C1 segment of cervical spinal cord (tissue), 14 donors: ENCODE measurements at regions not wholly inside any gene's neighbourhood (a gene's known extent, or its start where the extent isn't known, plus 50 kb on each side); places are given as distances from the start of the nearest gene placed in this dataset.

Experiments used
- DNase-seq, 14 donors: peaks; one replicate each; lab custom pipeline; 2025; lab: John Stamatoyannopoulos, UW

GRCh38 chr7:17520941-17521340 lies 222.5 kb downstream of the AHR start:
- no peak for DNase-seq

- DNase-seq: no peak
Measured at GRCh38 chr7:17521437-17521836, 223.0 kb downstream of the AHR start.

- DNase-seq: no peak
Measured at GRCh38 chr7:17523813-17524739, 225.6 kb downstream of the AHR start.

- no peak for DNase-seq
Measured at GRCh38 chr7:17524746-17525145, 226.3 kb downstream of the AHR start.

- DNase-seq: no peak
Measured at GRCh38 chr7:17526621-17527020, 228.2 kb downstream of the AHR start.

- DNase-seq: no peak
Measured at GRCh38 chr7:17528636-17529035, 230.2 kb downstream of the AHR start.

GRCh38 chr7:17530244-17530643 lies 231.8 kb downstream of the AHR start:
- no peak for DNase-seq

GRCh38 chr7:17530741-17531421 lies 232.4 kb downstream of the AHR start:
- no peak for DNase-seq

- DNase-seq: no peak
Measured at GRCh38 chr7:17532861-17533404, 234.5 kb downstream of the AHR start.

- no peak for DNase-seq
Measured at GRCh38 chr7:17534348-17534747, 235.9 kb downstream of the AHR start.

GRCh38 chr7:17535776-17536175 lies 237.3 kb downstream of the AHR start:
- no peak for DNase-seq

GRCh38 chr7:17544401-17544800 lies 245.9 kb downstream of the AHR start:
- DNase-seq: no peak

- no peak for DNase-seq
Measured at GRCh38 chr7:17545348-17545747, 246.9 kb downstream of the AHR start.

- DNase-seq: no peak
Measured at GRCh38 chr7:17546189-17546588, 247.7 kb downstream of the AHR start.

GRCh38 chr7:17546592-17546991 lies 248.1 kb downstream of the AHR start:
- DNase-seq: no peak

- no peak for DNase-seq
Measured at GRCh38 chr7:17548014-17548653, 249.7 kb downstream of the AHR start.

- DNase-seq: no peak
Measured at GRCh38 chr7:17549406-17549805, 251.0 kb downstream of the AHR start.

GRCh38 chr7:17552373-17552772 lies 253.9 kb downstream of the AHR start:
- DNase-seq: no peak

GRCh38 chr7:17552952-17553351 lies 254.5 kb downstream of the AHR start:
- DNase-seq: no peak

- no peak for DNase-seq
Measured at GRCh38 chr7:17554341-17555015, 256.0 kb downstream of the AHR start.

- DNase-seq: no peak
Measured at GRCh38 chr7:17556247-17556956, 257.9 kb downstream of the AHR start.
